H9 (cell line): ENCODE measurements at regions not wholly inside any gene's neighbourhood (a gene's known extent, or its start where the extent isn't known, plus 50 kb on each side); places are given as distances from the start of the nearest gene placed in this dataset.

ENCODE experiments used
- DNase-seq: peaks from one replicate; pipeline ENCODE4 v3.0.0-alpha.2; 2017
- H2AFZ ChIP-seq: one replicate; pipeline ENCODE4 v1.6.1; 2013; ENCODE audit warnings: mild to moderate bottlenecking, low read length, control low read depth, moderate library complexity
- H2AK5ac ChIP-seq: 2 replicates; pipeline ENCODE4 v1.6.1; 2013; ENCODE audit warnings: low read length, control low read depth, mixed read lengths; ENCODE audit not compliant: insufficient read length
- H2BK120ac ChIP-seq: one replicate; pipeline ENCODE4 v1.6.1; 2013; ENCODE audit warnings: low read depth, mild to moderate bottlenecking, low read length, control low read depth, inconsistent platforms; ENCODE audit not compliant: poor library complexity, severe bottlenecking
- H2BK12ac ChIP-seq: 2 replicates; pipeline ENCODE4 v1.6.1; 2013; ENCODE audit warnings: low read length, control low read depth, mixed read lengths, low read depth; ENCODE audit not compliant: insufficient read length
- H2BK15ac ChIP-seq: 2 replicates; pipeline ENCODE4 v1.6.1; 2013; ENCODE audit warnings: low read depth, low read length, control low read depth
- H2BK20ac ChIP-seq: one replicate; pipeline ENCODE4 v1.6.1; 2013; ENCODE audit warnings: low read depth, mild to moderate bottlenecking, low read length, control low read depth, inconsistent platforms; ENCODE audit not compliant: poor library complexity, severe bottlenecking
- H2BK5ac ChIP-seq: 2 replicates; pipeline ENCODE4 v1.6.1; 2013; ENCODE audit warnings: low read length, control low read depth, mixed read lengths; ENCODE audit not compliant: insufficient read length
- H3K14ac ChIP-seq: 2 replicates; pipeline ENCODE4 v1.6.1; 2013; ENCODE audit warnings: low read length, control low read depth; ENCODE audit not compliant: insufficient read depth
- H3K18ac ChIP-seq: 2 replicates; pipeline ENCODE4 v1.6.1; 2013; ENCODE audit warnings: low read depth, mild to moderate bottlenecking, mixed read lengths, low read length, control low read depth; ENCODE audit not compliant: insufficient read length
- H3K23ac ChIP-seq: 2 replicates; pipeline ENCODE4 v1.6.1; 2013; ENCODE audit warnings: low read length, control low read depth, mixed read lengths, low read depth; ENCODE audit not compliant: insufficient read length
- H3K23me2 ChIP-seq: 2 replicates; pipeline ENCODE4 v1.6.1; 2013; ENCODE audit warnings: low read depth, mild to moderate bottlenecking, mixed read lengths, low read length, control low read depth; ENCODE audit not compliant: insufficient read length, poor library complexity, severe bottlenecking
- H3K27ac ChIP-seq: 2 replicates; pipeline ENCODE4 v1.5.1; 2013; ENCODE audit warnings: low read length, control low read depth, mixed read lengths, low read depth; ENCODE audit not compliant: insufficient read length
- H3K27me3 ChIP-seq: 2 replicates; pipeline ENCODE4 v1.6.1; 2013; ENCODE audit warnings: low read length, control low read depth, inconsistent platforms; ENCODE audit not compliant: insufficient read depth
- H3K4ac ChIP-seq: 2 replicates; pipeline ENCODE4 v1.6.1; 2013; ENCODE audit warnings: low read depth, mild to moderate bottlenecking, control low read depth, inconsistent platforms, low read length, moderate library complexity
- H3K4me1 ChIP-seq: 2 replicates; pipeline ENCODE4 v1.6.1; 2013; ENCODE audit warnings: low read length, control low read depth, inconsistent platforms; ENCODE audit not compliant: insufficient read depth
- H3K4me2 ChIP-seq: 2 replicates; pipeline ENCODE4 v1.6.1; 2013; ENCODE audit warnings: low read length, control low read depth, mixed read lengths; ENCODE audit not compliant: insufficient read length, insufficient read depth
- H3K56ac ChIP-seq: 2 replicates; pipeline ENCODE4 v1.6.1; 2013; ENCODE audit warnings: low read depth, mild to moderate bottlenecking, mixed read lengths, low read length, control low read depth; ENCODE audit not compliant: insufficient read length
- H3K79me1 ChIP-seq: 2 replicates; pipeline ENCODE4 v1.6.1; 2013; ENCODE audit warnings: low read depth, mild to moderate bottlenecking, moderate library complexity, low read length, control low read depth, inconsistent platforms; ENCODE audit not compliant: insufficient read depth, poor library complexity, severe bottlenecking
- H3K79me2 ChIP-seq: 2 replicates; pipeline ENCODE4 v1.6.1; 2013; ENCODE audit warnings: low read length, control low read depth, inconsistent platforms; ENCODE audit not compliant: insufficient read depth
- H3K9ac ChIP-seq: 2 replicates; pipeline ENCODE4 v1.6.1; 2013; ENCODE audit warnings: low read length, control low read depth, mixed read lengths; ENCODE audit not compliant: insufficient read length; ENCODE audit errors: extremely low read depth
- H3K9me3 ChIP-seq: one replicate; pipeline ENCODE4 v1.6.1; 2013; ENCODE audit warnings: low read depth, low read length, inconsistent platforms; ENCODE audit not compliant: control insufficient read depth
- H3T11ph ChIP-seq: one replicate; pipeline ENCODE4 v1.6.1; 2013; ENCODE audit warnings: mild to moderate bottlenecking, low read length, control low read depth, inconsistent platforms
- H4K20me1 ChIP-seq: one replicate; pipeline ENCODE4 v1.6.1; 2013; ENCODE audit not compliant: control insufficient read depth, insufficient read length, insufficient read depth
- H4K5ac ChIP-seq: 2 replicates; pipeline ENCODE4 v1.6.1; 2013; ENCODE audit warnings: low read depth, mild to moderate bottlenecking, mixed read lengths, low read length, control low read depth; ENCODE audit not compliant: insufficient read length
- H4K8ac ChIP-seq: replicated peaks from 2 replicates; pipeline ENCODE4 v1.6.1; 2013; ENCODE audit warnings: low read length, control low read depth, mixed read lengths, low read depth; ENCODE audit not compliant: insufficient read length
- H4K91ac ChIP-seq: 2 replicates; pipeline ENCODE4 v1.6.1; 2013; ENCODE audit warnings: low read depth, mild to moderate bottlenecking, moderate library complexity, mixed read lengths, low read length, control low read depth; ENCODE audit not compliant: insufficient read length
- H3K27ac Mint-ChIP-seq, 3 experiments: 2 replicates in 2 of 3; 3 replicates in 1 of 3; pipeline ENCODE4 v1.8.0; 2020 to 2021; ENCODE audit warnings: mixed read lengths in 3 of 3, mild to moderate bottlenecking in 1 of 3, moderate library complexity in 1 of 3
- H3K27me3 Mint-ChIP-seq: 2 replicates; pipeline ENCODE4 v1.8.0; 2021; ENCODE audit warnings: low read depth, mild to moderate bottlenecking, moderate library complexity, mixed read lengths
- H3K36me3 Mint-ChIP-seq, 3 experiments: 2 replicates in 2 of 3; 3 replicates in 1 of 3; pipeline ENCODE4 v1.8.0; 2020 to 2021; ENCODE audit warnings: low read depth in 3 of 3, mixed read lengths in 3 of 3; ENCODE audit not compliant: insufficient read depth in 1 of 3
- H3K4me1 Mint-ChIP-seq, 2 experiments: 2 replicates each; pipeline ENCODE4 v1.8.0; 2020; ENCODE audit warnings: mixed read lengths in 2 of 2
- H3K4me3 Mint-ChIP-seq, 2 experiments: 2 replicates in 1 of 2; 3 replicates in 1 of 2; pipeline ENCODE4 v1.8.0; 2020 to 2021; ENCODE audit warnings: mild to moderate bottlenecking in 2 of 2, mixed read lengths in 2 of 2, moderate library complexity in 1 of 2
- H3K9me3 Mint-ChIP-seq, 2 experiments: 2 replicates in 1 of 2; 3 replicates in 1 of 2; pipeline ENCODE4 v1.8.0; 2020; ENCODE audit warnings: mild to moderate bottlenecking in 2 of 2, mixed read lengths in 2 of 2, moderate library complexity in 1 of 2
- CTCF ChIP-seq: fragments of 200-600 bp; sonication (generic); conservative IDR thresholded peaks from 3 replicates; pipeline ENCODE4 v1.8.0; 2021; ENCODE audit warnings: antibody characterized with exemption, mild to moderate bottlenecking
- WGBS: extraction: QIAGEN DNeasy Blood & Tissue Kit; methylation state at CpG from one replicate; pipeline ENCODE4 v1.1.7; 2013; ENCODE audit warnings: missing lambda C conversion rate, low lambda C conversion rate, mixed read lengths; ENCODE audit not compliant: insufficient read length; ENCODE audit errors: extremely low coverage; 5-methylcytosine and 5-hydroxymethylcytosine counted together

- no peaks in the 10 kb centered on the region; the same call in 1 of the 2 replicates for H3K27me3 Mint-ChIP-seq
- no peak overlapping the region for H2BK12ac ChIP-seq
- no peaks in the 10 kb centered on the region for H3K79me2 ChIP-seq
- WGBS = no CpG with 5 or more reads among the region's 7 CpGs
- no peak overlapping the region for H2AFZ ChIP-seq
- H3K23ac ChIP-seq = no peak overlapping the region
- no peak overlapping the region for H4K91ac ChIP-seq
- H4K20me1 ChIP-seq = no peaks in the 10 kb centered on the region
- no peak overlapping the region for H3K14ac ChIP-seq
- no peak for DNase-seq
- peaks cover 0 to 1% of the 10 kb centered on the region in 2 experiments; a peak in 1 of 4 replicates for H3K4me1 Mint-ChIP-seq
- no peak overlapping the region for H2BK5ac ChIP-seq
- H3K27ac ChIP-seq = no peak overlapping the region
- no peak overlapping the region for H3K27ac Mint-ChIP-seq
- H3K36me3 Mint-ChIP-seq = no peaks in the 10 kb centered on the region
- no peak overlapping the region for H4K8ac ChIP-seq
- no peaks in the 10 kb centered on the region for H3K27me3 ChIP-seq
- H2BK120ac ChIP-seq = no peak overlapping the region
- no peak overlapping the region for H3T11ph ChIP-seq
- TF ChIP-seq CTCF = no peak
- no peaks in the 10 kb centered on the region for H3K9me3 ChIP-seq
- no peak overlapping the region for H2BK15ac ChIP-seq
- no peaks in the 10 kb centered on the region for H3K23me2 ChIP-seq
- no peaks in the 10 kb centered on the region for H3K79me1 ChIP-seq
- no peak overlapping the region for H3K4ac ChIP-seq
- H3K18ac ChIP-seq = no peak overlapping the region
- H2BK20ac ChIP-seq = no peak overlapping the region
- H4K5ac ChIP-seq = no peak overlapping the region
- no peak overlapping the region for H2AK5ac ChIP-seq
- no peak overlapping the region for H3K4me3 Mint-ChIP-seq
- H3K4me2 ChIP-seq = no peak overlapping the region
- H3K56ac ChIP-seq = no peak overlapping the region
- H3K9me3 Mint-ChIP-seq = no peaks in the 10 kb centered on the region
- H3K4me1 ChIP-seq = no peaks in the 10 kb centered on the region
- H3K9ac ChIP-seq = no peak overlapping the region
Observed at GRCh38 chr14:54322246-54322645, 74.6 kb upstream of the CDKN3 start.
